ENCODE measurements at regions not wholly inside any gene's neighbourhood (a gene's known extent, or its start where the extent isn't known, plus 50 kb on each side); places are given as distances from the start of the nearest gene placed in this dataset.
A peak's percentile ranks its signal among the peaks of the same experiment; 100 is the strongest.

GRCh38 chr6:84508981-84509380, 255.4 kb downstream of the TBX18 start (continued):
- TF ChIP-seq UBTF (IDR thresholded peaks at IDR 0.05; ENCODE audit: borderline replicate concordance in 1 of 2, low read depth in 2 of 2, low read length in 2 of 2) (no peak), PBX2 (CRISPR knock-in tag; IDR thresholded peaks at IDR 0.05; ENCODE audit: low read depth) (no peak), PBX2 (tag; conservative IDR thresholded peaks at IDR 0.05; ENCODE audit: low read depth) (no peak), ZSCAN29 (IDR thresholded peaks at IDR 0.05) (no peak), SOX6 (IDR thresholded peaks at IDR 0.05) (0 out of 2 replicates have a peak, but pooled peaks have one; percentile 16), CBFA2T3 (IDR thresholded peaks at IDR 0.05) (peak; percentile 82), ZNF41 (CRISPR knock-in tag; conservative IDR thresholded peaks at IDR 0.05) (no peak), MAFF (IDR thresholded peaks at IDR 0.05; ENCODE audit: low read length) (no peak), ZBTB40 (IDR thresholded peaks at IDR 0.05) (no peak), ZBTB40 (CRISPR knock-in tag; IDR thresholded peaks at IDR 0.05) (no peak), TCF7 (IDR thresholded peaks at IDR 0.05; ENCODE audit: borderline replicate concordance) (no peak), GTF2E2 (tag; IDR thresholded peaks at IDR 0.05) (no peak), CBFA2T2 (conservative IDR thresholded peaks at IDR 0.05) (peak; percentile 73), ZNF311 (CRISPR knock-in tag; IDR thresholded peaks at IDR 0.05) (0 out of 2 replicates have a peak, but pooled peaks have one; percentile 28), SLC30A9 (CRISPR knock-in tag; IDR thresholded peaks at IDR 0.05) (no peak), NFIC (IDR thresholded peaks at IDR 0.05) (peak; percentile 8; the same call in 1 of the 2 replicates), TRIM24 (IDR thresholded peaks at IDR 0.05) (0 out of 4 replicates have a peak, but pooled peaks of 1 of the 2 experiments have one; percentile 29), ZNF224 (CRISPR knock-in tag; IDR thresholded peaks at IDR 0.05) (no peak)

All from K562 (cell line).